HG03103 (cell line): ENCODE measurements at regions not wholly inside any gene's neighbourhood (a gene's known extent, or its start where the extent isn't known, plus 50 kb on each side); places are given as distances from the start of the nearest gene placed in this dataset.

Experiments used
- ATAC-seq: cut with Tn5 transposase; IDR thresholded peaks from one replicate; pipeline ENCODE4 v1.9.1; 2021; ENCODE audit warnings: low read depth; ENCODE audit not compliant: unreplicated experiment

DNA sequence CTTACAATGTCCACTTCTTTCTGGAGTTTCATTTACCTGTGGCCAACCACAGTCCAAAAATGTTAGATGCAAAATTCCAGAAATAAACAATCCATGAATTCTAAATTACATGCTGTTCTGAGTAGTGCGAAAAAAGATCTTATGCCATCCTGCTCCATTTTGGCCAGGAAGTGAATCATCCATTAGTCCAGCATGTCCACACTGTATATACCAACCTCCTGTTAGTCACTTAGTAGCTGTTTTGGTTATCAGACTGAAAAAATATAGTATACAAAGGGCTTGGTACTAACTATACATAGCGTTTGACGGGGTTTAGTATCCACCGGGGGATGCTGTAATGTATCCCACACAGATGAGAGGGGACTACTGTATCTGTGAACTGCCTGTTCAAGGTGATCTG lies 618.0 kb upstream of the ARGLU1 start:
- ATAC-seq = no peak

- no peak for ATAC-seq
Measured at GRCh38 chr13:107170270-107170931, 602.5 kb upstream of the ARGLU1 start.

GRCh38 chr13:107157271-107157670 lies 589.3 kb upstream of the ARGLU1 start:
- ATAC-seq = no peak

- ATAC-seq = no peak
Measured at GRCh38 chr13:107144432-107144831, 576.5 kb upstream of the ARGLU1 start.

DNA sequence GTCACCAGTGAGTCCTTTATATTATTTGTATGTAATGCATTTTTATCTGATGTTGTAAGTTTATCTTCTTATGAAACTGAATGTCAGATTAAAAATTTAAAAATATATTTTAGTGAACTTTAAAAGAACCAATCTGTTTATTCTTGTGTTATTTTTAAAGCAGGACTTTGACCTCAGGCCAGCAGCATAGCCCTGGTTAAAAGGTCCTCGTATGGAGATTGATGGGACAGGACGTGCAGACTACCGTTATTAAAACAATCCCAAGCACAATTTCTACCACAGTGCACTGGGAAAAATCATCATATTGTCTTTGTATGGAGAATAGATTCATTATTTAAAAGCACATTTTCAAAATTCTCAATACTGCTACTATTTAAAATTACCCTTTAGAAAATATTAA lies 573.8 kb upstream of the ARGLU1 start:
- ATAC-seq = no peak

DNA sequence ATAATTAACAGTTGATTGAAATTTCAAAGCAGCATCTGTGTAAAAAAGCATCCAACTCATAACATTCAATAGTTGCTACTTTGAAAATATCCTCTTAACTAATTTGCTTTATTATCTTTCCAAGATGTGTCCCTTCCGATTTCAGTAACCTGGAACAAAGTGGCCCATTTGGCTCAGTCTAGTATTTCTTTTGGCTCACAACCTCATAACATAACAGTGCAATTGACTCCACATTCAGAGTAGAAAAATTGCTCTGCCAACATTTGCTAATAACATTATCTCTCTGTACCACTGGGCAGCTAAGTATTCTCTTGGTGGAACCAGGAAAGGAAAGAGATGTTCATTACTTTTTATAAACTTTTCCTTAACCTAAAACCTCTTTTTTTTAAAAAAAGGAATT lies 571.1 kb upstream of the ARGLU1 start:
- ATAC-seq = no peak

DNA sequence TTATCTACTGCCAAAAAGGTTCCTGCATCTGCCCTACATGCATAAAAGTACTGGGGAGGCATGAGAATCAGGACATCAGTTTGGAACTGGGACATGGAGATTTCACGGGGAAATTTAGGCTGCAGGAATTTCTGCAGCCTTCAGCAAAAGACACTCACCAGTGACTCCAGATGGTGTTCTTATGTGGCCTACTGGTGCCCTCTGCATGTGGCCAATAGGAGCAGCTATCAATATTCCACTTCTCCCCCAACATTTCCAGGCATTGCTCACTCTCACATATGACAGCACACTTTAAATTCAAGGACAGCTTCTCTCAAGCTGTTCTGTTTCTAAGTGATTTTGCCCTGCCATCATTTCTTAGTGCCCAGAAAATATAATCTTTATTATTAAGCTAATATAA lies 570.5 kb upstream of the ARGLU1 start:
- no peak for ATAC-seq

DNA sequence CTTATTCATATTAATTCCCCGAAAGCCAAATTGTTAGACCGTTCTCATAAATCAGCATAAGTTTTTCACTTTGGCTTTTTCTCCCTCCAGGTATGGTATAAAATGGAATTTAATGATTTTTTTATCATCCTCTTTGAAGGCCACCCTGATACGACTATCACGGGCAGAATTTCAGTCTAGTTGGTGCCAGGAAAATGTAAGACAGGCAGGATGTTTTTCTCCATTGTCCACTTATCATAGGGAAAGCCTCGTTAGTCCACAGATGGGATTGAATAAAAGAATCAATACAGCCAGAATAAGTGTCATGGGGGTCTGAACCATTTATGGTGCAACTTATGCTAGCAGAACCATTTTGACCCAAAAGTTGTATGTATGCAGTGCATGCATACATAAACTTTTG lies 566.0 kb upstream of the ARGLU1 start:
- ATAC-seq = no peak

DNA sequence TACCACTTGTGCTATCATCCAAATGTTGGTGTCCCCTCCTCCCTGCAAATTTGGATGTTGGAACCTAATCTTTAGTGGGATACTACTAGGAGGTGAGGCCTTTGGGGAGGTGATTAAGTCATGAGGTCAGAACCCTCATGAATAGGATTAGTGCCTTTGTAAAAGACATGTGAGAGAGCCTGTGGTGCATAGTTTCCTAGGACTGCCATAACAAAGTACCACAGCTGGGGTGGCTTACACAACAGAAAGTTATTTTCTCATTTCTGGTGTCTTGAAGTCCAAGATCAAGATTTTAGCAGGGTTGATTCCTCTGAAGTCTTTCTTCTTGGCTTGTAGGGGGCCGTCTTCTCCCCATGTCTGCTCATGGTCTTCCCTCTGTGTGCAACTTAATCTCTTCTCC lies 562.6 kb upstream of the ARGLU1 start:
- no peak for ATAC-seq

- ATAC-seq = no peak
Measured at GRCh38 chr13:107124730-107125129, 556.8 kb upstream of the ARGLU1 start.

DNA sequence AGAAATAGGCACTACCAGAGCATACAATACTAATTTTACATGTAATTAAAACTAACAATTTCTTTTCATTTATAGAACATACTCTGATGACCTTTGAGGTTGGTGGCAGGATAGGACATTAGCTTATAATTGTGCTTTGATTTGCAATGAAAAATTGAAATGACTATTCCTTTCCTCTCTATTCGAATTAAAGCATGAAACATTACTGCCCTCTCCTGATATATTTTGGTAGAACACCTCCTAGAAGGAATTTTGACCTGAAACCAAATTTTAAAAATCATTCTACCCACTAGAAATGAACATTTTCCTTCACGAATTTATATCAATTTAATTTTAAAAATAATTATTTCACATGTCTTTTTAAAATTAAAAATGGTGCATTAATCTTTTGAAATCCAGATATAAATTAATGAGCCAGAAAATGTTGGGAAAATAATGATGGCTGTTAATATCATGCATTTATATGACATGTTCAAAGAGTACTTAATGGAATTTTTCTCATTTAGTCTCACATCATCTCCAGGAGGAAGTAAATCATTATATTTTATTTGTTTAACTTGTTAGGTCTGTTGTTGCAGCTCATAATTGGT lies 556.3 kb upstream of the ARGLU1 start:
- no peak for ATAC-seq

GRCh38 chr13:107121793-107122192 lies 553.9 kb upstream of the ARGLU1 start:
- ATAC-seq = no peak

- ATAC-seq = no peak
Measured at GRCh38 chr13:107119989-107120881, 552.3 kb upstream of the ARGLU1 start.

- no peak for ATAC-seq
Measured at GRCh38 chr13:107118506-107118905, 550.6 kb upstream of the ARGLU1 start.

- no peak for ATAC-seq
Measured at GRCh38 chr13:107117327-107118012, 549.5 kb upstream of the ARGLU1 start.

GRCh38 chr13:107113387-107113786 lies 545.5 kb upstream of the ARGLU1 start:
- no peak for ATAC-seq

DNA sequence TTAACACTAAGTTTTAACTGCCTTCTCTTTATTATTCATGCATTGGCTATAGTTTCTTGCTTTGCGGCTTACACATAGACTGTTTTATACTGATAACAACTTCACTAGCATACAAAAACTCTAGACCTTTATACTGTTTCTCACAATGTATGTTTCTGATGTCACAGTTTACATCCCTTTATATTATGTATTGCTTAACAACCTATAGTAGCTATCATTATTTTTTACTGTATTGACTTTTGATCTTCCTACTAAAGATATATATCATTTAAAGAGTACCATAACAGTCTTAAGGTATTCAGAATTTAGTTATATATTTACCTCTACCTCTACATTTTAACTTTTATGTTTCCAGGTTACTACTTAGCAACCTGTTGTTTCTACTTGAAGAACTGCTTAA lies 543.3 kb upstream of the ARGLU1 start:
- ATAC-seq = no peak

- no peak for ATAC-seq
Measured at GRCh38 chr13:107104631-107105030, 536.7 kb upstream of the ARGLU1 start.

GRCh38 chr13:107102676-107103075 lies 534.7 kb upstream of the ARGLU1 start:
- ATAC-seq = no peak

GRCh38 chr13:107099661-107100060 lies 531.7 kb upstream of the ARGLU1 start:
- ATAC-seq = no peak

GRCh38 chr13:107097916-107098315 lies 530.0 kb upstream of the ARGLU1 start:
- ATAC-seq = no peak
